ENCODE measurements at regions not wholly inside any gene's neighbourhood (a gene's known extent, or its start where the extent isn't known, plus 50 kb on each side); places are given as distances from the start of the nearest gene placed in this dataset.

DNA sequence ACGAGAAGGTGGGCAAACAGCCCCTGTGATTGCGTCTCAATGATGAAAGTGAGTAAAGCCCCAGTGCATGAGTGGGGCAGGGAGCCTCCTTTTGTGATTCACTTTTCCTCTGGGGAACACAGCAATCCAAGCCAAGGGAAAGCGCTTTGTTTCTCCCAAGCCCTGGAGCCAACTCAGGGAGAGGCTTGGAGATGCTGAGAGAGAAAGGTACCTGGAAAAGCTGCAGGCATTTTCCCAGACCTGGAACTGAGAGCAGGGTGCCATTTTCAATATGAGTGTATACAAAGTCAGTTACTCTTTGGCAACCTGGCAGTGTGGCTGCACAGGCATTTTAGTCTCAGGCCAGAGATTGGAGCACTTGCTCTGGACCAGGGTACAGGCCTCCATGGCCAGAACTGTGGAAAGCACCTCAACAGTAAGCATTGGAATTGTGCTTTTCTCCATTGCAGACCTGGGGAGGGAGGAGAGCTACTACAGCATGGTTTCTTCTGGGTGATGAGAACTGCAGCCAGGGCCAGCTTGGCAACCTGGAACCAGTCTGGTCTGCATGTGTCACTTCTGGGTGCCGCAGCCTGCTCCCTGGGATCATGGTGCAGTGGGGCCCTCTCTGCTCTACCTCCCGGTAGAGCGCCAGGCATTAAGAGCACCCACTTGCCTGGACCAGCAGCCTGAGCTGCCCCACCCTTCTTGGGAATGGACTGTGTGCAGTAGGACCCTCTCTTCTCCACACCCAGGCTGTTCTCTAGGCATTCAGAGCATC lies 89.0 kb upstream of the CDH5 start:
- FAIRE-seq, result no peak

DNA sequence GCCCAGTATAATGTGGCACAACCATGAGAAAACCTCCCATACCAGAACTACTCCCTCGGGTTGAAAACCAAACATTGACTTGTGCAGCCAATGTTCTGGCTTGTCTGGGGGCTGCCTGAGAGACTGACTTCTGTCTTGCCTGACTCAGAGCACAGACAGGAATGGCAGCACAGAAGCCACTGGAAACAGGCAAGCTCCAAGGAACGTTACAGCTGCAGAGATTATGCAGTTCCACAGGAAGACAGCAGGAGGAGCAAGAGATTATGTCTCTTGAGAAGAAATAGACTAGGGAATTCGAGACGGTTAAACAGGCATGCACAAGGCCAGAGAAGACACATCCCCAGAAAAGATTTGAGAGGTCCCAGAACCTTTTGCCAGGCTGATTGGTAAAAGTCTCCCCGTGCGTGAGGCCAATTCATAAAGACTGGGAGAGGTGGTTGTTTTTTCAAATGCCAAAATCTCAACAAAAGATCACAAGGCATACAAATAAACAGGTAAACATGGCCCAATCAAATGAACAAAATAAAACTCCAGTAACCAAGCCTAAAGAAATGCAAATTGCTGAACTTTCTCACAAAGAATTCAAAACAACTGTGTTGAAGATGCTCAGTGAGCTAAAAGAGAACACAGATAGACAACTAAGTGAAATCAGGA lies 90.6 kb upstream of the CDH5 start:
- DNase-seq (ENCODE audit: insufficient read length, low spot score), result no peak
- TF ChIP-seq POLR2A (IDR thresholded peaks at IDR 0.05; ENCODE audit: low read depth, low read length) (no peak), TAF1 (IDR thresholded peaks at IDR 0.05; ENCODE audit: low read depth, low read length) (no peak), SPI1 (IDR thresholded peaks at IDR 0.05; ENCODE audit: low read depth, low read length) (no peak), PAX5 (IDR thresholded peaks at IDR 0.05; ENCODE audit: insufficient read depth, low read length, severe bottlenecking) (no peak), POLR2AphosphoS5 (IDR thresholded peaks at IDR 0.05; ENCODE audit: low read depth, low read length) (no peak), POU2F2 (IDR thresholded peaks at IDR 0.05; ENCODE audit: low read depth, low read length) (no peak)
- FAIRE-seq, result no peak

More for the DNA sequence above, 89.0 kb upstream of the CDH5 start:
- DNase-seq (ENCODE audit: insufficient read length, low spot score), result no peak
- TF ChIP-seq POLR2AphosphoS5 (IDR thresholded peaks at IDR 0.05; ENCODE audit: low read depth, low read length) (no peak), SPI1 (IDR thresholded peaks at IDR 0.05; ENCODE audit: low read depth, low read length) (no peak), POU2F2 (IDR thresholded peaks at IDR 0.05; ENCODE audit: low read depth, low read length) (no peak), POLR2A (IDR thresholded peaks at IDR 0.05; ENCODE audit: low read depth, low read length) (no peak), PAX5 (IDR thresholded peaks at IDR 0.05; ENCODE audit: insufficient read depth, low read length, severe bottlenecking) (no peak), TAF1 (IDR thresholded peaks at IDR 0.05; ENCODE audit: low read depth, low read length) (no peak)

DNA sequence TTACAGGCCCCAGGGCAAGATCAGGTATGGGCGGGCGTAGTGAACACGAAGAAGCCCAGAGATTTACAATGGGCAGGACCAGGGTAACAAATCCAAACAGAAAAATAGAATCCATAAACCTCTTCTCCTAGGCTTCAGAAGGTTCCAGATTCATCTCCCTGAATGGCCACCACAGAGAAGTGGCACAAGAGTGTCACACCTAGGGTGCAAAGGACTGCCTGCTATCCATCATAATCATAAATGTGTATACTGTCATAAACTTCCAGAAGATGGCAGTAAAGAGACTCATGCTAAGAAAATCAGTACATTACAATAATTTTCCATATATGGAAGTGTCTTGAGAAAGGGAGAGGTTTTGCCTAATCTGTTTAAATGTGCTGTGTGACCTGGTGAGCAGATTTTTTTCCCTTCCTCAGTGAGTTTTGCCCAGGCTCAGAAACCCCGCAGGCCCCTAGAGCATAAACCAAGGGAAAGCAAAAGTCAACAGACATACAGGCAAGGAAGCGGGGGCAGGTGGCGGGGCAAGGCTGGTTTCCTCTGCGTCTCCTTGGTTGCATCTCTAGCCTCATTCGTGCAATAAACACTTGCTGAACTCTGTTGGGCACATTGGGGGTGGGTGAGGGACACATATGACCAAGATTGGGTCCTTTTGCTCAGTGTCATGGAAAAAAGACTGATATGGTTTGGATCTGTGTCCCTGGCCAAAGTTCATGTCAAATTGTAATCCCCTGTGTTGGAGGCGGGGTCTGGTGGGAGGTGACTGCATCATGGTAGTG lies 92.0 kb upstream of the CDH5 start:
- DNase-seq (ENCODE audit: insufficient read length, low spot score) (no peak), FAIRE-seq (no peak)
- TF ChIP-seq POU2F2 (IDR thresholded peaks at IDR 0.05; ENCODE audit: low read depth, low read length), result no peak

DNA sequence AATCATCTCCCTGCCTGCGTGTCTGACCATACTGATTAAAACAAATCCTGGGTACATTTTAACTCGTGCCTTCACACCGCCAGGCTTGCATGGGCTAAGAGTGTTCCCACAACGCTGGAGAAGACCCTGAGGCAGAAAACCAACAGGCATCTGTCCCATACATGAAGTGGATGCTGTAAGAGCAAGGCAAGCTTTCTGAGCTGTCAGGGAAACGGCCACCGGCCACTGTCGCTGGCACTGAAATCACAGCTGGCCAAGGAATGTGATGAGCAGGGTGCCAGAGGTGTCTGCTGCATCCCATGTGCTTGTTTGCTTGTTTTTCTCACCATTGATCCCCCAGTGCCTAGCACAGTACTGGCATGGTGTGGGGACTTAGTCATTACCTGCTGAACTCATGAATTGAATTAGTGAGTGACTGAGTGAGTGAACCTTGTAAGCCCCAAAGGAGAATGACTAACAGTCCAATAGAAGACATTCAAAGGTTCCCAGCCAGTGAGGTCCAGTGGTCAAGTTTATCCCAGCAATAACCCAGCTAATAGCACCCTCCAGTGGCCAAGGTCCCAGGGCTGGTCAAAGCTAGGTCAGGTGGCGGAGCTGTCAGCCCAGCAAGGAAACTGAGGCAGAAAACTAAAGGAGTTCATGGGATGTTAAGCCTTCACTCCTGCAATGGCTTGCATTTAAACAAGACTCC lies 92.7 kb upstream of the CDH5 start:
- TF ChIP-seq POLR2AphosphoS5 (IDR thresholded peaks at IDR 0.05; ENCODE audit: low read depth, low read length) (no peak), PAX5 (IDR thresholded peaks at IDR 0.05; ENCODE audit: insufficient read depth, low read length, severe bottlenecking) (no peak)
- DNase-seq (ENCODE audit: insufficient read length, low spot score), result no peak
- no peak for FAIRE-seq

DNA sequence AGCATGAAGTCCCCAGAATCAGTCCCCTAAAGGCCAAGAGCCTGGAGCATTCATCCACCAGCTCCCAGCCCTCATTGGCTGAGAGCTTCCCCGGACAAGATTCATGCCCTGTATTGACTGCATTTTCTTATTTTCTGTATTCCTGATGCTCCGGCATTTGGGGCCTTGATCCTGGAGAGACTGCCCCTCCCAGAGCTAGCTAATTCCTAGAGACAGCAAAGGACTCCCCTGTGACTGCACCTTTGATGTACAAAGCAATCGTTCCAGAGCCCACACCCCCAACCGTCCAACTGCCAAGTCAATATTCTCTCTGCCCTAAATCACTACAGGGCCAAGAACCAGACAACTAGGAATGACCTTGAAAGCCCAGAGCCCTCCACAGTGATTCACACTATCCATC lies 93.4 kb upstream of the CDH5 start:
- FAIRE-seq, result no peak
- no peak for TF ChIP-seq TAF1 (IDR thresholded peaks at IDR 0.05; ENCODE audit: low read depth, low read length)
- no peak for TF ChIP-seq PAX5 (IDR thresholded peaks at IDR 0.05; ENCODE audit: insufficient read depth, low read length, severe bottlenecking)
- no peak for TF ChIP-seq POU2F2 (IDR thresholded peaks at IDR 0.05; ENCODE audit: low read depth, low read length)
- no peak for TF ChIP-seq POLR2AphosphoS5 (IDR thresholded peaks at IDR 0.05; ENCODE audit: low read depth, low read length)
- no peak for TF ChIP-seq POLR2A (IDR thresholded peaks at IDR 0.05; ENCODE audit: low read depth, low read length)

DNA sequence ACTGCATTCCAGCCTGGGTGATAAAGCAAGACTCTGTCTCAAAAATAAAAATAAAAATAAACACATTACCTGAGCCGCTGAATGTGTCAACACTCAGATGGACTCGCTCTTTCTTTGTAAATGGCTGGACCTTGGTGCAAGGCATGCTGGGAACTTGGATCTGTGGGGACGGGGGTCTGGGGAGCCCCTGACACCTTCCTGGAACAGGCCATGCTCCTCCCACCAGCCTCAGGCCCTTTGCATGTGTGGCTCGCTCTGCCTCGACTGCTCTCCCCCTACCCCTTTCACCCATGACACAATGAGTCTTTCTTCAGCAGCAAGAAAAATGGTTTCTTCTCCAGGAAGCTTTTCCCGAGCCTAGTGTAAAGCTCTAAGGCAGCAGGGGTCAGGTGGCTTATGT lies 94.0 kb upstream of the CDH5 start:
- FAIRE-seq (no peak), DNase-seq (ENCODE audit: insufficient read length, low spot score) (no peak)
- no peak for TF ChIP-seq POU2F2 (IDR thresholded peaks at IDR 0.05; ENCODE audit: low read depth, low read length)
- TF ChIP-seq SPI1 (IDR thresholded peaks at IDR 0.05; ENCODE audit: low read depth, low read length), result no peak
- TF ChIP-seq POLR2AphosphoS5 (IDR thresholded peaks at IDR 0.05; ENCODE audit: low read depth, low read length), result no peak
- TF ChIP-seq TAF1 (IDR thresholded peaks at IDR 0.05; ENCODE audit: low read depth, low read length), result no peak
- no peak for TF ChIP-seq POLR2A (IDR thresholded peaks at IDR 0.05; ENCODE audit: low read depth, low read length)
- no peak for TF ChIP-seq PAX5 (IDR thresholded peaks at IDR 0.05; ENCODE audit: insufficient read depth, low read length, severe bottlenecking)

More for the DNA sequence above, 93.4 kb upstream of the CDH5 start:
- no peak for DNase-seq (ENCODE audit: insufficient read length, low spot score)

DNA sequence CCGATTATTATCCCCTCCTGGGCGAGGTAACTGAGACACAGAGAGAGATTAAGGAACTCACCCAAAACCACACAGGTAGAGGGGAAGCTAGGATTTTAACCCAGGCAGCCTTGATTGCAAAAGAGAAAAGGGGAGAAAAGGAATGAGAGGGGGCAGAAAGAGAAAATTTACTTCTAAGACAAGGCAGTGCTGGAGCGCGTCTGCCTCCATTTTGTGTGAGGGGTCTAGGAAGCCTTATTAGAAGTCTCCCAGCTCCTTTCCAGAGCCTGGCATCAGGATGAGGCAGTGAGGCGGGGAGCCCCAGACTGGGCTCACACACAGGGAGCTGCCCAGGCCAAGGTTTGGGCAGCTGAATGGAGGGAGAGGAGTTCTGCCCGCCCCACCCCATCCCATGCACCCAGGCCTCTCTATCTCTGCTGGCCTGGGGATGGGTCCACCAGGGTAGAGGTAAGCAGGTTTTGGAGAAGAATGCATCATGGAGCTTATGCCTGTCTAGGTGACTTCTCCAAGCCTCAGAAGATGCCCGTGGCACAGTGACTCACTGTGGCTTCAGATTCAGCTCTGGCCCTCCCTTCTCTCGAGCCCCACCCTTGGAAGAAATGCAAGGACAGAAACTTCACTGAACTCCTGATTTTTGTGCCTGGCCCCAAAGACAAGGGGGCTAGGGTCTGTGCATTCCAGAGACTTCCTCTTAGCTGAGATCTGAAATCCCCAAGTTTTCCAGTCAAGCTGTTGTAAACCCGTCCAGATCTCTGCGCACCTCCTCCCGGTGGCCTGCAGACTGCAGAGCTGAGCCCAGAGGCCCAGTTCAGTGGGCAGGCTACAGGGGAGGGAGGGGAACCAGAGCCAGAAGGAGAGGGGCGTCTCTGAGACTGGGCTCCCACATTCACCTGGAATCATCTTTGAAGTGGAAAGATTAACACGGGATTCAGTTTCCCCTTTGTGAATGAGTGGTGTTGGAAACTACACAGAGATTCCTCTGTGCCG lies 95.1 kb upstream of the CDH5 start:
- no peak for FAIRE-seq
- TF ChIP-seq POLR2AphosphoS5 (IDR thresholded peaks at IDR 0.05; ENCODE audit: low read depth, low read length), result no peak
- TF ChIP-seq PAX5 (IDR thresholded peaks at IDR 0.05; ENCODE audit: insufficient read depth, low read length, severe bottlenecking), result no peak
- no peak for TF ChIP-seq SPI1 (IDR thresholded peaks at IDR 0.05; ENCODE audit: low read depth, low read length)
- no peak for TF ChIP-seq POLR2A (IDR thresholded peaks at IDR 0.05; ENCODE audit: low read depth, low read length)
- TF ChIP-seq TAF1 (IDR thresholded peaks at IDR 0.05; ENCODE audit: low read depth, low read length), result no peak
- no peak for TF ChIP-seq POU2F2 (IDR thresholded peaks at IDR 0.05; ENCODE audit: low read depth, low read length)
- no peak for DNase-seq (ENCODE audit: insufficient read length, low spot score)

DNA sequence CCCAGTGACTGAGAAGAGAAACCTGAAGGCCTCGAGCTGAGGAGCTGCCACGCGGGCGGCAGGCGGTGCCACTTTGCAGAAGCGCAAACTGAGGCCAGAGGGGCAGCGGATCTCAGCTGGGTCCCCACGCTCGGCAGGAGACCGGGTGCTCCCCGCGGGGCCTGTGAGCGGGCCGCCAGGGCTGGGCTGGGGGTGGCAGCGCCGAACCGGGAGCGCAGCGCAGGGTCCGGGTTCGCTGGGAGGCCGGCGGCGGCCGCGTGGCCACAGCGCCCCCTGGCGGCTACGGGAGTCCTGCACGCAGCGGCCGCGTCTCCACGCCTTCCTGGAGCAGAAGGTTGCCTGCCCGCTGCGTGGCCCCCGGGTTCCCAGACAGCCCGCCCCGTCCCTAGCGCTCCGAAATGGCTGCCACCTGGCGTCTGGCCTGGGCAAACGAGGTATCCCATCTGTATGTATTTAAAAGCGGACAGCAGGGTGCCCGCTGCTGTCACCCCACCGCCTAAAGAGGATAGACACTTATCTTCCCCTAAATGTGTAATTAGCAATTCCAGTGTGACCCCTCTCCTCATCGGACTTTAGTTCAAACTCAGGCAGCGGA lies 96.1 kb upstream of the CDH5 start:
- peak; percentile 90 for FAIRE-seq
- TF ChIP-seq POLR2AphosphoS5 (IDR thresholded peaks at IDR 0.05; ENCODE audit: low read depth, low read length) (no peak), POLR2A (IDR thresholded peaks at IDR 0.05; ENCODE audit: low read depth, low read length) (no peak), POU2F2 (IDR thresholded peaks at IDR 0.05; ENCODE audit: low read depth, low read length) (no peak), SPI1 (IDR thresholded peaks at IDR 0.05; ENCODE audit: low read depth, low read length) (no peak), TAF1 (IDR thresholded peaks at IDR 0.05; ENCODE audit: low read depth, low read length) (no peak), PAX5 (IDR thresholded peaks at IDR 0.05; ENCODE audit: insufficient read depth, low read length, severe bottlenecking) (no peak)

More for the DNA sequence above, 96.1 kb upstream of the CDH5 start:
- peak; percentile 88 for DNase-seq (ENCODE audit: insufficient read length, low spot score)
